Neutrophil (primary cell): ENCODE measurements at regions not wholly inside any gene's neighbourhood (a gene's known extent, or its start where the extent isn't known, plus 50 kb on each side); places are given as distances from the start of the nearest gene placed in this dataset.

Source experiments
- H3K27ac ChIP-seq: fragments of 200-600 bp; sonication (generic); 2 replicates; pipeline ENCODE4 v1.5.1; 2016; ENCODE audit warnings: mild to moderate bottlenecking, moderate library complexity
- H3K27me3 ChIP-seq: fragments of 200-600 bp; sonication (generic); 2 replicates; pipeline ENCODE4 v1.6.0; 2016; ENCODE audit warnings: mild to moderate bottlenecking
- H3K36me3 ChIP-seq: fragments of 200-600 bp; sonication (generic); 2 replicates; pipeline ENCODE4 v1.5.1; 2017
- H3K4me1 ChIP-seq, 2 experiments: fragments of 200-600 bp in 1 of 2; sonication (generic) in 1 of 2; 1 replicate in 1 of 2; 2 replicates in 1 of 2; pipeline versions ENCODE4 v1.5.1 to v1.6.1; 2013 to 2016; ENCODE audit warnings: low read depth in 1 of 2, low read length in 1 of 2, mild to moderate bottlenecking in 1 of 2, moderate library complexity in 1 of 2; ENCODE audit not compliant: control insufficient read depth in 1 of 2, insufficient read depth in 1 of 2
- H3K4me3 ChIP-seq, 2 experiments: fragments of 200-600 bp in 1 of 2; sonication (generic) in 1 of 2; 1 replicate in 1 of 2; 2 replicates in 1 of 2; pipeline ENCODE4 v1.5.1; 2013 to 2016; ENCODE audit warnings: low read depth in 1 of 2, low read length in 1 of 2, mild to moderate bottlenecking in 1 of 2, moderate library complexity in 1 of 2
- H3K9me3 ChIP-seq: fragments of 200-600 bp; sonication (generic); 2 replicates; pipeline ENCODE4 v1.5.1; 2016
- TF ChIP-seq, protein P1 (sequence below): fragments of 200-600 bp; sonication (generic); IDR thresholded peaks from 2 replicates; pipeline ENCODE4 v1.5.1; 2016; ENCODE audit warnings: antibody characterized with exemption

DNA sequence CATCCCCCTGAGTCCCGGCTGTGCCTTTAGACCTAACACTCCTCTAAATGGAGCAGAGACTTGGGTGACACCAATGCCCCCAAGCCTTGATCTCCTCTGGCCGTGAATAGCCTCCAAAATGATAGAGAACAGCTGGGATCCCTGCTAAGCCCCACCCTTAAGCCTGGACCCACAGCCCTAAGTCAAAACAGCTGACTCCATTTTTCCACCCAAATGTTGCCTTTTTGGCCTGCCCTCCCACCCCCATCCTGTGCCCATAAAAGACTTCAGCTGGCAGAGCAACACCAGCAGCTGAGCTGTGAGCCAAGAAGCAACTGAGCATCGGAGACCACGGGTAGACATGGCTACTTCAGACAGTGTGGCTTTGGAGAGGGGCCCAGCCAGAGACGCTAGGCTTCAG, 420.8 kb downstream of the NPHP4 start:
- Histone ChIP-seq H3K4me1 (no peaks in the 10 kb centered on the region), H3K9me3 (no peaks in the 10 kb centered on the region)

DNA sequence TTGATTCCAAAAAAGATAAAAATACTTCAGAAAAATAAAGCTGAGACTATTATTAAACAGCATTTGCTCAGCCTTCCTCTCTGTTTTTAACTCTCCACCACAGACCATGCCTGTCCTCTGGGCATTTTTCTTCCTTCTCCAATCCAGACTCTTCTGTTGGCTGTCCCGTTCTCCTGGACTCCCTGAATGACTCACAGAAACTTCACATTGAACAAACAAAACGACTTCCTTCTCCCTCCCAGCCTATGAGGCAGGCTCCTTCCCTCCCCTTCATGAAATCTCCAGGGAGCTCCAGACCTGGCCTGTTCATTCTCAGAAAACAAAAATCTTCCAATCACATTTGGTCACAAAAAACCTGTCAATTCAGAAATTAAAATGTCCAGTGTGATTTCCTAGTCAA, 421.3 kb downstream of the NPHP4 start:
- Histone ChIP-seq H3K4me1 (no peaks in the 10 kb centered on the region), H3K9me3 (no peaks in the 10 kb centered on the region), H3K27ac (no peak overlapping the region), H3K36me3 (no peaks in the 10 kb centered on the region), H3K27me3 (no peaks in the 10 kb centered on the region), H3K4me3 (no peak overlapping the region)
- TF ChIP-seq, protein P1, sequence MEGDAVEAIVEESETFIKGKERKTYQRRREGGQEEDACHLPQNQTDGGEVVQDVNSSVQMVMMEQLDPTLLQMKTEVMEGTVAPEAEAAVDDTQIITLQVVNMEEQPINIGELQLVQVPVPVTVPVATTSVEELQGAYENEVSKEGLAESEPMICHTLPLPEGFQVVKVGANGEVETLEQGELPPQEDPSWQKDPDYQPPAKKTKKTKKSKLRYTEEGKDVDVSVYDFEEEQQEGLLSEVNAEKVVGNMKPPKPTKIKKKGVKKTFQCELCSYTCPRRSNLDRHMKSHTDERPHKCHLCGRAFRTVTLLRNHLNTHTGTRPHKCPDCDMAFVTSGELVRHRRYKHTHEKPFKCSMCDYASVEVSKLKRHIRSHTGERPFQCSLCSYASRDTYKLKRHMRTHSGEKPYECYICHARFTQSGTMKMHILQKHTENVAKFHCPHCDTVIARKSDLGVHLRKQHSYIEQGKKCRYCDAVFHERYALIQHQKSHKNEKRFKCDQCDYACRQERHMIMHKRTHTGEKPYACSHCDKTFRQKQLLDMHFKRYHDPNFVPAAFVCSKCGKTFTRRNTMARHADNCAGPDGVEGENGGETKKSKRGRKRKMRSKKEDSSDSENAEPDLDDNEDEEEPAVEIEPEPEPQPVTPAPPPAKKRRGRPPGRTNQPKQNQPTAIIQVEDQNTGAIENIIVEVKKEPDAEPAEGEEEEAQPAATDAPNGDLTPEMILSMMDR: no peak

More for the DNA sequence above, 420.8 kb downstream of the NPHP4 start:
- Histone ChIP-seq H3K27me3 (no peaks in the 10 kb centered on the region), H3K27ac (no peak overlapping the region), H3K4me3 (no peak overlapping the region), H3K36me3 (no peaks in the 10 kb centered on the region)
- TF ChIP-seq, protein P1: no peak

DNA sequence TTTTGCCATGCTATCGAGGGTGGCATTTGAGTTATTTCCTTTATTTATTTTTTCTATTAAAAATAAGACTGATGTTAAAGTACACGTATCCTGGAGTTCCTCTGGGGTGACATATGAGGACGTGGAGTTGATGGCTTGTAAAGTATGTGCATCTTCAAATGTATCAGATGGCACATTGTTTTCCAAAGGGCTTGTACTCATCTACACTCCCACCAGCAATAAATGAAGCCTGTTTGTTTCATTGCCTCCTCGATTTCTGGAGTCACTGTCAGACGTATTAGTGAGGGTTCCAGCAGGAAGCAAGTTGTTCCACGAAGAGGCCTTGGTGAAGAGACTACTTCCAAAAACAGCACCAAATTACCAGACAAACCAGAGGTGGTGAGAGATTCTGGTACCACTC, 423.9 kb downstream of the NPHP4 start:
- Histone ChIP-seq H3K27me3 (no peaks in the 10 kb centered on the region), H3K4me1 (no peaks in the 10 kb centered on the region), H3K27ac (no peak overlapping the region), H3K9me3 (no peaks in the 10 kb centered on the region), H3K4me3 (no peak overlapping the region), H3K36me3 (no peaks in the 10 kb centered on the region)
- TF ChIP-seq, protein P1: no peak

DNA sequence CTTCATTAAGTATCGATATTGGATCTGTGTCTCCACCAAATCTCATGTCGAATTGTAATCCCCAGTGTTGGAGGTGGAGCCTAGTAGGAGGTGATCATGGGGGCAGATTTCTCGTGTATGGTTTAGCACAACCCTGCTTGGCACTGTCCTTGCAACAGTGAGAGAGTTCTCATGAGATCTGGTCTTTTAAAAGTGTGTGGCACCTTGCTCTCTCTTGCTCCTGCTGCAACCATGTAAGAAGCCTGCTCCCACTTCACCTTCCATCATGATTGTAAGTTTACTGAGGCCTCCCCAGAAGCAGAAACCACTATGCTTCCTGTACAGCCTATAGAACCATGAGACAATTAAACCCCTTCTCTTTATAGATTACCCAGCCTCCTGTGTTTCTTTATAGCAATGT, 424.4 kb downstream of the NPHP4 start:
- Histone ChIP-seq H3K4me3 (no peak overlapping the region), H3K36me3 (no peaks in the 10 kb centered on the region)
- TF ChIP-seq, protein P1: no peak

DNA sequence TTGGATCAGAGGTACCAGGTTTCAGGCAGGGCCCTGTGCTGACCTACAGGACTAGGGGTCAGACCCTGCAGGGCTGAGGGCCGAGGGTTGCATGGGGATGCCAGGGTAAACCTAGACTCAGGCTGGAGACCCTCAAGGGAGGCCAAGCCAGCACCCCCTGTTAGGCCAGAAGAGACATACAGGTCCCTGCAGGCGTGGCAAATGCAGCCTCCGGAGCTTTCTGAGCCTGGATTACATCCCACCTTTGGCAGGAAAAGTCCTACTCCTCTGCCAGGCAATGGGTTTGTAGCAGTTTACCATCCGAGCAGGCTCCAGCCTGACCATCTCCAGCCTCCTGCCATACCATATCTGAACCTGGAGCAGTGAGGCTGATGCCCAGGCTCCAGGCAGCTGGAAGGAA, 425.3 kb downstream of the NPHP4 start:
- Histone ChIP-seq H3K4me3 (no peak overlapping the region), H3K9me3 (no peaks in the 10 kb centered on the region), H3K27me3 (no peaks in the 10 kb centered on the region), H3K27ac (no peak overlapping the region), H3K36me3 (no peaks in the 10 kb centered on the region), H3K4me1 (no peaks in the 10 kb centered on the region)
- TF ChIP-seq, protein P1: no peak

More for the DNA sequence above, 424.4 kb downstream of the NPHP4 start:
- no peak overlapping the region for H3K27ac ChIP-seq
- H3K27me3 ChIP-seq: no peaks in the 10 kb centered on the region
- no peaks in the 10 kb centered on the region for H3K4me1 ChIP-seq
- H3K9me3 ChIP-seq: no peaks in the 10 kb centered on the region
